ENCODE measurements at regions not wholly inside any gene's neighbourhood (a gene's known extent, or its start where the extent isn't known, plus 50 kb on each side); places are given as distances from the start of the nearest gene placed in this dataset.

- WGBS: 74% methylated on average over 3 of the region's 3 CpGs
- no peaks in the 10 kb centered on the region for H3K4me1 ChIP-seq (ENCODE audit: control insufficient read depth in 4 of 4, insufficient read depth in 4 of 4, low read length in 3 of 4)
- peaks cover 0 to 2% (median under 1%) of the 10 kb centered on the region in 4 donors for H3K9me3 ChIP-seq (ENCODE audit: control insufficient read depth in 4 of 4, low read length in 3 of 4)
- no peaks in the 10 kb centered on the region for H3K27me3 ChIP-seq (ENCODE audit: control insufficient read depth in 4 of 4, insufficient read depth in 4 of 4, low read length in 3 of 4)
- no peak overlapping the region for H3K27ac ChIP-seq (ENCODE audit: low read depth in 1 of 2, low read length in 2 of 2)
- DNase-seq (ENCODE audit: low spot score): no peak
- no peak overlapping the region for H3K9ac ChIP-seq (ENCODE audit: low read depth in 1 of 2, low read length in 2 of 2)
- no peaks in the 10 kb centered on the region for H3K36me3 ChIP-seq (ENCODE audit: control insufficient read depth in 4 of 4, insufficient read depth in 3 of 4, low read depth in 1 of 4, low read length in 3 of 4)
- TF ChIP-seq FOXA1 (IDR thresholded peaks at IDR 0.05) (no peak), FOXA2 (IDR thresholded peaks at IDR 0.05) (no peak), HNF4G (IDR thresholded peaks at IDR 0.05) (no peak), REST (IDR thresholded peaks at IDR 0.05) (no peak), GABPA (IDR thresholded peaks at IDR 0.05 in 1 of 2, conservative IDR thresholded peaks at IDR 0.05 in 1 of 2) (no peak), NR2F2 (IDR thresholded peaks at IDR 0.05) (no peak), JUND (IDR thresholded peaks at IDR 0.05) (no peak), TAF1 (conservative IDR thresholded peaks at IDR 0.05) (no peak), EGR1 (IDR thresholded peaks at IDR 0.05; ENCODE audit: low read depth in 2 of 2) (no peak), ATF3 (IDR thresholded peaks at IDR 0.05) (no peak), MAX (IDR thresholded peaks at IDR 0.05) (no peak), HNF4A (conservative IDR thresholded peaks at IDR 0.05) (no peak), YY1 (IDR thresholded peaks at IDR 0.05) (no peak), ZBTB33 (IDR thresholded peaks at IDR 0.05) (no peak), CTCF (IDR thresholded peaks at IDR 0.05; ENCODE audit: low read depth, low read length, missing input control) (no peak), SP1 (IDR thresholded peaks at IDR 0.05) (no peak), RXRA (IDR thresholded peaks at IDR 0.05) (no peak), RAD21 (IDR thresholded peaks at IDR 0.05) (no peak)
- no peak overlapping the region for H3K4me3 ChIP-seq (ENCODE audit: low read depth in 1 of 3, low read length in 3 of 3)
Observed at GRCh38 chr12:118574288-118574687, 197.9 kb downstream of the SUDS3 start.
